Gastroesophageal sphincter (tissue), 4 donors: ENCODE measurements at regions not wholly inside any gene's neighbourhood (a gene's known extent, or its start where the extent isn't known, plus 50 kb on each side); places are given as distances from the start of the nearest gene placed in this dataset.

ENCODE experiments used
- ATAC-seq: fragments of 150-250 bp; one replicate; pipeline ENCODE4 v1.9.1; 2016; ENCODE audit warnings: mild to moderate bottlenecking, moderate library complexity
- H3K27ac ChIP-seq, 4 donors: fragments of 200-600 bp; sonication (generic) in 3 of 4; 1 replicate in 3 of 4; 2 replicates in 1 of 4; pipeline ENCODE4 v1.5.1; 2016 to 2019
- H3K27me3 ChIP-seq: fragments of 200-600 bp; sonication (generic); one replicate; pipeline ENCODE4 v1.5.1; 2019
- H3K36me3 ChIP-seq, 2 donors: fragments of 200-600 bp; sonication (generic); one replicate each; pipeline ENCODE4 v1.5.1; 2019; ENCODE audit warnings: control low read depth in 1 of 2
- H3K4me1 ChIP-seq, 3 donors: fragments of 200-600 bp; sonication (generic); 1 replicate in 2 of 3; 2 replicates in 1 of 3; pipeline ENCODE4 v1.5.1; 2016 to 2019; ENCODE audit warnings: control low read depth in 2 of 3
- H3K4me3 ChIP-seq, 2 donors: fragments of 200-600 bp; sonication (generic); one replicate each; pipeline ENCODE4 v1.5.1; 2019; ENCODE audit warnings: mild to moderate bottlenecking in 1 of 2, moderate library complexity in 1 of 2
- H3K9me3 ChIP-seq, 3 donors: fragments of 200-600 bp; sonication (generic); one replicate each; pipeline ENCODE4 v1.5.1; 2017 to 2019; ENCODE audit warnings: control low read depth in 2 of 3
- CTCF ChIP-seq, 4 experiments: fragments of 200-600 bp in 2 of 4; fragments of 450-650 bp in 2 of 4; sonication (generic) in 1 of 4; IDR thresholded peaks; one replicate each; pipeline ENCODE4 v1.5.1; 2017 to 2019; ENCODE audit warnings: antibody characterized with exemption in 4 of 4, mild to moderate bottlenecking in 2 of 4, moderate library complexity in 2 of 4
- EP300 ChIP-seq: sonication (generic); formaldehyde crosslinking; IDR thresholded peaks from one replicate; pipeline ENCODE4 v1.6.1; 2017; ENCODE audit warnings: antibody characterized with exemption, mild to moderate bottlenecking
- POLR2A ChIP-seq, 2 donors: fragments of 450-650 bp; IDR thresholded peaks; one replicate each; pipeline ENCODE4 v1.6.1; 2017; ENCODE audit warnings: antibody characterized with exemption in 2 of 2, mild to moderate bottlenecking in 2 of 2, moderate library complexity in 1 of 2
- POLR2AphosphoS5 ChIP-seq: sonication (generic); formaldehyde crosslinking; IDR thresholded peaks from one replicate; pipeline ENCODE4 v1.6.1; 2017; ENCODE audit warnings: antibody characterized with exemption
- WGBS, 2 donors: methylation state at CpG; one replicate each; pipeline ENCODE4 v1.1.5; 2018; ENCODE audit warnings: low coverage in 1 of 2; 5-methylcytosine and 5-hydroxymethylcytosine counted together

- no peaks in the 10 kb centered on the region for H3K36me3 ChIP-seq
- peaks cover 0 to 26% (median 0%) of the 10 kb centered on the region in 3 donors for H3K9me3 ChIP-seq
- no peaks in the 10 kb centered on the region for H3K27me3 ChIP-seq
- H3K4me1 ChIP-seq = no peaks in the 10 kb centered on the region
- TF ChIP-seq POLR2AphosphoS5 (no peak), CTCF (IDR thresholded peaks at IDR 0.05) (no peak), EP300 (no peak), POLR2A (IDR thresholded peaks at IDR 0.05) (no peak)
- no peak for ATAC-seq
- H3K4me3 ChIP-seq = no peak overlapping the region
- no peak overlapping the region for H3K27ac ChIP-seq
- WGBS, 2 donors = 87 to 90% methylated on average over 3 of the region's 3 CpGs
These were observed 146.2 kb downstream of the TBXT start for GRCh38 chr6:166021429-166021828.

- Histone ChIP-seq H3K4me3 (no peak overlapping the region), H3K27me3 (no peaks in the 10 kb centered on the region), H3K4me1 (no peaks in the 10 kb centered on the region), H3K27ac (no peak overlapping the region), H3K36me3 (no peaks in the 10 kb centered on the region), H3K9me3 (peaks cover 0 to 29% (median 0%) of the 10 kb centered on the region in 3 donors)
- WGBS, 2 donors = 100% methylated on average over 1 of the region's 6 CpGs; no CpG with 5 or more reads in 1 of the 2 donors
- TF ChIP-seq EP300 = no peak
- TF ChIP-seq POLR2A (IDR thresholded peaks at IDR 0.05) = no peak
- TF ChIP-seq CTCF (IDR thresholded peaks at IDR 0.05) = no peak
- no peak for TF ChIP-seq POLR2AphosphoS5
- ATAC-seq = no peak
These were observed 148.4 kb downstream of the TBXT start for GRCh38 chr6:166019214-166019613.

DNA sequence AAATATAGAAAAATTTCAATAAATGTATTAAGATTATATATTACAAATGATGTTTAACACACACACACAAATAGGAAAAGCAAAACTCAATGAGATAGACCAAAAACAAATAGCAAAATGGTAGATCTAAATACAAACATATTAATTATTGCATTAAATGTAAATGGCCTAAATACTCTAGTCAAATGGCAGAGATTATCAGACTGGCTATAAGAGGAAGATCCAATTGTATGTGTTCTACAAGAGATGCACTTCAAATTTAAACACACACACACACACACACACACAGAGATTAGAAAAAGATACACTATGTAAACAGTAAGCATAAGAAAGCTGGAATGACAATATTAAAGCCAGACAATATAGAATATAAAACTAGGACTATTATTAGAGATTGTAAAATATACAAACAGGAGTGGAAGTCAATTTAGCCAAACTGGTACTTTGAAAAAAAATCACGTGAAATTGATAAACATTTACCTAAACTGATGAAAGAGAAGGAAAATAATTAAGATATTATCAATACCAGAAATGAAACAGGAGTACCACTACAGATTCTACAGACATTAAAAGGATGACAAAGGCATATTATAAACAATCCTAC is 150.5 kb downstream of the TBXT start:
- TF ChIP-seq POLR2A (IDR thresholded peaks at IDR 0.05) (no peak), CTCF (IDR thresholded peaks at IDR 0.05) (no peak), EP300 (no peak), POLR2AphosphoS5 (no peak)
- ATAC-seq = no peak
- Histone ChIP-seq H3K9me3 (peaks cover 0 to 29% (median 0%) of the 10 kb centered on the region in 3 donors), H3K27ac (no peak overlapping the region), H3K4me3 (no peak overlapping the region), H3K36me3 (no peaks in the 10 kb centered on the region), H3K4me1 (no peaks in the 10 kb centered on the region), H3K27me3 (peaks cover 8% of the 10 kb centered on the region)
- WGBS, 2 donors = 71 to 91% methylated on average over 1 of the region's 1 CpG

DNA sequence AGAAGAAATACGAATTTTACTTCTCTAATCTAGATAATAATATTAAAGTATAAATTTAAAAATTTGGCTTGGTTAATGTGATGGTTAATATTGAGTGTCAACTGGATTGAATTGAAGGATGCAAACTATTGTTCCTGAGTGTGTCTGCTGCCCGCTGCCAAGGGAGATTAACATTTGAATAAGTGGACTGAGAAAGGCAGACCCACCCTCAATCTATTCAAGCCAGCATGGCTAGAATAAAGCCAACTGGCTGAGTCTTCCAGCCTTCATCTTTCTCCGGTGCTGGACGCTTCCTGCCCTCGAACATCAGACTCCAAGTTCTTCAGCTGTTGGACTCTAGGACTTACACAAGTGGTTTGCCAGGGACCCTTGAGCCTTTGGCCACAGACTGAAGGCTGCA is 152.7 kb downstream of the TBXT start:
- peaks cover 30% of the 10 kb centered on the region for H3K27me3 ChIP-seq
- H3K4me3 ChIP-seq = no peak overlapping the region
- TF ChIP-seq CTCF (IDR thresholded peaks at IDR 0.05) (no peak), POLR2AphosphoS5 (no peak), EP300 (no peak), POLR2A (IDR thresholded peaks at IDR 0.05) (no peak)
- no peak for ATAC-seq
- no peak overlapping the region for H3K27ac ChIP-seq
- H3K36me3 ChIP-seq = no peaks in the 10 kb centered on the region
- peaks cover 0 to 4% (median 0%) of the 10 kb centered on the region in 3 donors for H3K4me1 ChIP-seq
- 51 to 56% methylated on average over 5 of the region's 5 CpGs for WGBS, 2 donors
- peaks cover 0 to 21% (median 0%) of the 10 kb centered on the region in 3 donors for H3K9me3 ChIP-seq
